IPS-NIHi11 (cell line): ENCODE measurements at regions not wholly inside any gene's neighbourhood (a gene's known extent, or its start where the extent isn't known, plus 50 kb on each side); places are given as distances from the start of the nearest gene placed in this dataset.

Experiments used
- DNase-seq: peaks from one replicate; pipeline ENCODE4 v3.0.0; 2012; ENCODE audit warnings: mixed read lengths, low spot score

GRCh38 chr6:146865756-146866379, 267.1 kb downstream of the ADGB start:
- DNase-seq = no peak

- no peak for DNase-seq
Measured at GRCh38 chr6:146866731-146867414, 268.1 kb downstream of the ADGB start.

DNA sequence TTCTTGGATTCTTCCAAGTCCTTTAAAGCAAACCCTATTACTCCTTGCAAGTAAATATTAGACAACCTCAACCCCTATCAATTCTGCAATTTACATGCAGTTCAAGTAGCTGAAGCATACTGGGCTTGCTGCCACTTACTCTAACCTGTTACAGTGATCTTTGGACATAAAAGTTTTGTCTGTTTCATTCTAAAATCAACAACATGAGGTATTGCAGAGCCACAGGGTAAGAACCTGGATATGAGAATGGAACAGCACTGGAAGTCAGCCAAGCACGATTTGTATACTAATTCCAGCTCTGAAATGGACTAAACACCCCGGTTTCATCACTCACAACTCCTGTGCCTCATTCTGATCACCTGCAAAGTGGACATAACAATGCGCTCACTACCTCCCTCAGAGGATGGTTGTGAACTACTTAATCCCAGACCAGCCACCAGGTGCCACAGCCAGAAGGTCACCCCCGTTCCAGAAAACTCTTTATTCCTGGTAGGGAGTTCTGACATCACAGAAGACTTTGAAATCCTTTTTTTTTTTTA, 270.0 kb downstream of the ADGB start:
- DNase-seq = no peak

- no peak for DNase-seq
Measured at GRCh38 chr6:146870760-146871159, 272.0 kb downstream of the ADGB start.

DNA sequence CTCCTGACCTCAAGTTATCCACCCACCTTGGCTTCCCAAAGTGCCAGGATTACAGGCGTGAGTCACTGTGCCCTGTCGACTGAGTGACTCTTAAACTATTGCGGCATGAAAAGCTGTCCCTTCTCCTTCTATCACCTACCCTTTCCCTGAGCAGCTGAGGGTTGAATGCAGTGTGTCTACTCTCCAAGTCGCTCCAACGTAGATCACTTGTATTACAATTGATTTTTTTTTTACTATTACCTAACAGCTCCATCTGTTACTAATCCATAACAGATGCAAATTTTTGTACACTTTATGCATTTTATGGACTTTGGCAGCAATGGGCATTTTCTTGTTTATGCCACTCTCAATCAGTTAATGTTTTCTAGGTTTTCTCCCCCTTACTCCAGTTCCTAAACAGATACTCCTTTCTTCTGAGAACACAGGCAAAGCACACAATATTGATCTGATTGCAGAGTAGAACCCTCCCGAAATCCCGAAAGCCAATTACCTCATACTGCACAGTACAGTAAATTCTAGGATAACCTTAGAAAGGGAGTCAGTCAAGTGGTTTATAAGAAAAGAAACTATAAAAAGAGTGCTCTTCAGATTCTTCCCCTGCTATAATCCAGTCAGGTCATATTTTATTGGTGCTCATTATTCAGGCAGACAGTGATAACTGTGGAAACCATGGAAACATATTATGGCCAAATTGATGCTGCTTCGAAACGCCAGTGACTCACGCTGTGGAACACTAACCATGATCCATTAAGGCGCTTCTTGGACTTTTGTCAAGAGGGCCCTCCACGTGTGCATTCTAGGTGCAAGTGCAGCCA, 273.0 kb downstream of the ADGB start:
- DNase-seq = no peak

DNA sequence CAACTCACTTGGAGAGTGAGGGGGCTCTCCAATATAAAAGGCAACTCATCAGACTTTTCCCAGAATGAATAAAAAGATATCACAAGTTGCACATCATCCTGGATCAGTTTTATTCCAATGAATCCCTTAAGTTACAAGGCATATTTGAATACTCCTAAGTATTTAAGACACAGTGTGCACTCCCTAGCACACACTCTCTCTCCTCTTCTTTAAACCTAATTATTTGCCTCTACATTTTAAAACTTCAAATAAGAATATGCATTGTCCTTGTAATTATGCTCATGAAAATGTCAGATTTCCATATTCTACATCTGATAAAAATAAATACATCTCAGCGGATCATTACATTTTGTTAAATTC, 273.6 kb downstream of the ADGB start:
- DNase-seq = no peak

DNA sequence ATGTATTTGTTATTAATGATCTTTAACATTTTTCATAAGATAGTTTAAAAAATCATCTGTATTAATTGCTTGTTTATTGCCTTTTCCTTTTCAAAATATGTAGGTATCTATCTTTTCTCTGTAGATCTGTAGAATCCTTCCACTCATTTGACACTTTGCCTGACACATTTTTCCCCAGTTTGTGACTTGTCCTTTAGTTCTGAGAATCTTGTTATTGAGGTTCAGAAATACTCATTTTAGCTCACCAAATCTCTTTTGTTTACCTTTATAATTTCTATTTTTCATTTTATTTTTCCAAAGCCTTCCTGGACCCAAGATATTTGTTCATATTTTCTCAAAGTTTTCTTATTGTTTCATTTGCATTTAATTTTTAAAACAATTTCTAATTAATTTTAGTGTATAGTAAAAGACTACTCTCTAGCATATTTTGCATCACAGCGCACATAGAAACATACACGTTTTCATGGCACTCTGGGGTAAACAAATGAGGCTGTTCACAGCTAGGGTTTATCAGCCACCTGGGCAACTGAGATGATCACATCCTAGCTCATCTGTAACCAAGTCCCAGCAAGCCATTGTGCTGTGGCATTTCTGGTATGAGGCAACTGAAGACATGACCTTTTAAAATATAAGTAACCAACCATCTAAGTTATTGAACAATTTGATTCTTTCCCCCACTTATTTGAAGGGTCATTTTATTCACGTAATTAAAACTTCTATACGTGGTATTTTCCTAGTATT, 275.7 kb downstream of the ADGB start:
- no peak for DNase-seq

DNA sequence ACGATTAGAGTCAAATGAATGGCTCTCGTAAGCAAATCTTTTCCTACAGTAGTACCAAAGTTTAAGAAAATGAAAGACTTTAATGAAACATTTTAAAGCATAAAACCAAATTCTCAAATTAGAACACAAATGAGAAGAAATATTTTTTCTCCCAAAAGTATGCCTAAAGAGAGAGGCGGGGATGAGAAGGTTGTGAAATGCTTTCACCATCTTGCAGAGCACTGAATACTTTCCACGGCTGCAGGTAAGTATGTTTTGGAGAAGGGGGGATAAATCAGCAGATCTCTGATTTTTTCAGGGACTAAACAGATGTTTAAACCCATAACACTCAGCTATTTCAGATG, 277.1 kb downstream of the ADGB start:
- no peak for DNase-seq

GRCh38 chr6:146876271-146877151, 277.7 kb downstream of the ADGB start:
- no peak for DNase-seq

DNA sequence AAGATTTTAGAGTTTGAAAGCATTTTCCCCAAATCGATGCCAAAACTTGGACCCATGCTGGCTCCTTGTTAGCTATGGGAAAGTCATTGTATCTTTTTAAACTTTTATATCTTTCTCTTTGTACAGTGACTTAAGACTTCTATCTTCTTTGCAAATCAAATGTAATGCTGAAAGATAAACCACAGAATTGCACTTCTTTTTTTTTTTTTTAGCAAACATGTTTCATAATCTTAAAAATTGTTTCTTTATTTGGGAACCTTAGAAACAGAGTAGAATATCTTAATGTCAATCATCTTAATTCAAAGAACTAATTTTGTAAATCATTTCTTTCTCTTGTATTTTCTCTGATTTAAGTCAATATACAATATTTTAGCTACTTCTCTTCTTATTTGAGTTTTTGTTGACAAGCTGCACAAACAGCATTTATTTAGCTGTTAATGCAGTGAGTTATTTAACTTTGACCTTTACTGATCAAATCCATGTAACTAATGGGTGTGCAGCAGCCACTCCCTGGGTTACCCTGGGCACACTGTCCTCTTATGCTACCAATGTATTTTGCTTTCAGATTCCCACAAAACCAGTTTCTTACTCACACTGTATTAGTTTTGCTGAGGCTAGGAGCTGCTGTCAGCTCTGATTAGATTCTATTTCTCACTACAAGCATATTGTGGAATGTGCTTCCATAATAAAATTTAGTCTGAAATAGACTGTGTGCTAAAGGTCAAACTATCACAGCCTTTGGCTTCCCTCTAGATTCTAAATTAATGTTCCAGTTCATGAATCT, 279.6 kb downstream of the ADGB start:
- DNase-seq = no peak

GRCh38 chr6:146878952-146879340, 280.2 kb downstream of the ADGB start:
- DNase-seq = no peak

- DNase-seq = no peak
Measured at GRCh38 chr6:146879406-146880117, 280.8 kb downstream of the ADGB start.

DNA sequence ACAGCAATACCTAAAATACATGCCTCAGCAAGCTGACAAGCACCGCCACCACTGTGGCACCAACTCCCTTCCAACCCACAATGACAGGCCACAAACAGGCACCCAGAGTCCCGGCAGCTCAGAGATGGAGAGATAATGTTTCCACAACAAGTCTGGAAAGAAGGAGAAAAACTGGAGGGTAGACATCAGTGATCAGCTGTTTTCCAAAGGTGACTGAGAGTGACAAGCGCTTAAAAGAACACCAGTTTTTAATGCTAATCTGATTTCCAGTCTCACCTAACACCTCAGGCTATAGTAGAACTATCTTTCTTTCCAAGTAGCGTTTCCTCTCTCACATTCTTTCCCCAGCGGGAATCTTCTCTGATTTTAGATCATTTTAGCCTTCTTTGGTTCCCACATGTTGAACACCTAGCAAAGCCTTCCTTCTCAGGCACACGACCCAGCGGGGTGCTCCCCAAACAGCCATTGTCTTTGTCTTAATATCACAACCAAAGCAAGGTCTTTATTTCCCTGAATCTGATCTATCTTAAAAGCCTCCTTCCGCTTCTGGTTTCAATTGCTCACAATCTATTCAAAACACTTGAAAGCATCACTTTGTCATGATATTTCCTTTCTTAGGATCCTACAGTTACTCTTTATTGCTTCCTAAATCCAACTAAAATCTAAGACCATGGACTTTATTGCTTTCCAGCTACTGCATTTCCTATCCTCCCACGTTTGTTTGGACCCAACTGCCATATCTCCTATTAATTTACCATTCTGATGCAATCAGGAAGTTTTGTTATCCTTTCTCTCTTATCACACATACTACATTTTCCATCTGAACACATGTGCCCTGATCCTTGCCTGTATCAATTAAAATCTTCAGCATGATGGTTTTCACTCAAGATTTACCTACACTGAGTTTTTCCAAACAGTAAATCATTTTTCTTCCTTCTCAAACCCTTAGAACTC, 282.7 kb downstream of the ADGB start:
- DNase-seq = no peak

GRCh38 chr6:146883640-146884531, 285.1 kb downstream of the ADGB start:
- DNase-seq = no peak

DNA sequence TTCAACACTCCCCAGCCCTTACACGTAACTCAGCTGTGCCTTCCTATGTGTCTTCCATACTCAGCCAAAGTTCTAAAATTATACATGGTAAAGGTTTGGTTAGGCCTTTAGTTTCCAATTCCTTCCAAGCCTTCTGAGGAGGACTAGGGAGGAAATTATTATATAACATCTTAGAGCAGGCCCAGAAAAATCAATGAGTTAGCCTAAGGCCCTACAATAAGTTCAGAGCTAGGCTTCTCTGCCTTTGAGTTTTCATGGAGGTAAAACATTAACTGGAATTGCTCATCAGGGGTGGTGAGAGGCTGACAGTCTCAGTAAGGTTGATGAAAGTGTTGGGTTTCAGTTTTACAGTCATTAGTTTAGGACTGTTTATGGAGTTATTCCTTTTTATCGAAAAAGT, 286.0 kb downstream of the ADGB start:
- DNase-seq = no peak

- no peak for DNase-seq
Measured at GRCh38 chr6:146885708-146886457, 287.1 kb downstream of the ADGB start.
